ENCODE measurements at regions not wholly inside any gene's neighbourhood (a gene's known extent, or its start where the extent isn't known, plus 50 kb on each side); places are given as distances from the start of the nearest gene placed in this dataset.

DNA sequence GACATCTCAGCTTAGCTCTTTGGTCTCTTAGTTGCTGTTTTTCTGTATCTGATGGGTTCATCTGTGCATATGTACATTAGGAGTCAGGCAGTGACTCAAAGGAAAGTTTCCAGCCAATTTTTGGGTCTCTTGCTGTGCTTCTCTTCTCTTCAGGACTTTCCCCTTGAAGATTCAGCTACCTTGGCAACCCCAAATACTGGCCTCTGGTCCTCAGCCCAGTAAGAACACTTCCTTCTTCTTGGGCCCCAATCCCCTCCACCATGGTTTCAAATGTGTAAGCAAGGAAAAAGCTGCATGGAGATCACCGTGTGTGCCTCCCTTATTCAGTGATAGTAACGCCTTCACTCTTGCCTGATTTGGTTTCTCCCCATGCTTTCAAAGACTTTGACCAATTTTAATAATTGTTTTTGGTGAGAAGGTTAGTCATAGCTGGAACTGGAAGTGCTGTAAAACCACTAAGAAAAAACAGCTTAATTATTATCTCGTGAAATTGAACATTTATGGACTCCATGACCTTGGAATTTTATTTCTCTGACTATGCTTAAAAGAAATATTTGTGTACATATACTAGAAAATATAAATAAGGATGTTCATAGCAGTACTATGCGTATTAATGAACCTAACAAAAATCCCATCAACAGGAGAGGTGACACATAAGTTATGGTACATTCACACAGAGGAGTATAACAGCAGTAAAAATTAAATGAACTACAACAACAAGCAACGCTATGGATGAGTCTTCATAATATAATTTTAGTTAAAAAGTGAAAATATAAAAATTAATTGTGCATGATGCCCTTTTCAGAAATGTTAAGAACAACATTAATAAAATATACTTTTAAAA is 125.3 kb upstream of the BCL6 start:
- TF ChIP-seq, protein P1, sequence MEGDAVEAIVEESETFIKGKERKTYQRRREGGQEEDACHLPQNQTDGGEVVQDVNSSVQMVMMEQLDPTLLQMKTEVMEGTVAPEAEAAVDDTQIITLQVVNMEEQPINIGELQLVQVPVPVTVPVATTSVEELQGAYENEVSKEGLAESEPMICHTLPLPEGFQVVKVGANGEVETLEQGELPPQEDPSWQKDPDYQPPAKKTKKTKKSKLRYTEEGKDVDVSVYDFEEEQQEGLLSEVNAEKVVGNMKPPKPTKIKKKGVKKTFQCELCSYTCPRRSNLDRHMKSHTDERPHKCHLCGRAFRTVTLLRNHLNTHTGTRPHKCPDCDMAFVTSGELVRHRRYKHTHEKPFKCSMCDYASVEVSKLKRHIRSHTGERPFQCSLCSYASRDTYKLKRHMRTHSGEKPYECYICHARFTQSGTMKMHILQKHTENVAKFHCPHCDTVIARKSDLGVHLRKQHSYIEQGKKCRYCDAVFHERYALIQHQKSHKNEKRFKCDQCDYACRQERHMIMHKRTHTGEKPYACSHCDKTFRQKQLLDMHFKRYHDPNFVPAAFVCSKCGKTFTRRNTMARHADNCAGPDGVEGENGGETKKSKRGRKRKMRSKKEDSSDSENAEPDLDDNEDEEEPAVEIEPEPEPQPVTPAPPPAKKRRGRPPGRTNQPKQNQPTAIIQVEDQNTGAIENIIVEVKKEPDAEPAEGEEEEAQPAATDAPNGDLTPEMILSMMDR (IDR thresholded peaks at IDR 0.05) = no peak
- TF ChIP-seq POLR2A (IDR thresholded peaks at IDR 0.05) (no peak), EP300 (IDR thresholded peaks at IDR 0.05) (no peak)
